Ovary (tissue), 7 donors: ENCODE measurements at regions not wholly inside any gene's neighbourhood (a gene's known extent, or its start where the extent isn't known, plus 50 kb on each side); places are given as distances from the start of the nearest gene placed in this dataset.

Experiments used
- DNase-seq, 5 donors: peaks; one replicate each; pipeline ENCODE4 v3.0.0-alpha.2; 2019 to 2020
- H3K27ac ChIP-seq, 2 donors: fragments of 200-600 bp; one replicate each; pipeline versions ENCODE4 v1.5.1 to v1.8.0; 2019 to 2022
- H3K27me3 ChIP-seq: fragments of 200-600 bp; one replicate; pipeline ENCODE4 v1.8.0; 2022
- H3K36me3 ChIP-seq: fragments of 200-600 bp; sonication (generic); one replicate; pipeline ENCODE4 v1.5.1; 2019
- H3K4me1 ChIP-seq: one replicate; pipeline ENCODE4 v1.8.1; 2013; ENCODE audit warnings: mild to moderate bottlenecking, moderate library complexity; ENCODE audit not compliant: insufficient read depth
- H3K4me3 ChIP-seq: fragments of 200-600 bp; sonication (generic); one replicate; pipeline ENCODE4 v1.5.1; 2017
- H3K9me3 ChIP-seq, 2 donors: fragments of 200-600 bp in 1 of 2; sonication (generic) in 1 of 2; one replicate each; pipeline versions ENCODE4 v1.5.1 to v1.8.1; 2013 to 2019; ENCODE audit warnings: mild to moderate bottlenecking in 1 of 2, moderate library complexity in 1 of 2
- EP300 ChIP-seq: sonication (generic); formaldehyde crosslinking; IDR thresholded peaks from one replicate; pipeline ENCODE4 v1.6.1; 2017; ENCODE audit warnings: antibody characterized with exemption
- POLR2A ChIP-seq: fragments of 450-650 bp; IDR thresholded peaks from one replicate; pipeline ENCODE4 v1.6.1; 2017; ENCODE audit warnings: antibody characterized with exemption, mild to moderate bottlenecking, moderate library complexity
- WGBS, 3 donors: extraction: QIAGEN DNeasy Blood & Tissue Kit in 1 of 3; methylation state at CpG; one replicate each; pipeline versions ENCODE4 v1.1.5 to v1.1.7; 2013 to 2017; 5-methylcytosine and 5-hydroxymethylcytosine counted together
- intact Hi-C, 4 donors: fragments of 100-400 bp; cut with DNase I; formaldehyde crosslinking; loops; one replicate each; pipeline versions ENCODE4 v1.11.0 to v1.15.1; 2022 to 2023
- TF ChIP-seq, protein P1 (sequence below), 3 donors: fragments of 450-650 bp in 2 of 3; fragments of 200-600 bp in 1 of 3; IDR thresholded peaks; one replicate each; pipeline versions ENCODE4 v1.5.1 to v1.8.0; 2016 to 2022; ENCODE audit warnings: antibody characterized with exemption in 3 of 3, mild to moderate bottlenecking in 1 of 3
- donor health status: DM: no; HTN: no; CAD: no; lungs with moderate emphysema.
- donor health status: DM: no; HTN: no; CAD: no.
- donor health status: Bipolar disorder and iron deficiency.
- donor health status: DM: no; HTN: no; CAD: no.
- donor health status: DM: yes; HTN: yes; CAD: no.

DNA sequence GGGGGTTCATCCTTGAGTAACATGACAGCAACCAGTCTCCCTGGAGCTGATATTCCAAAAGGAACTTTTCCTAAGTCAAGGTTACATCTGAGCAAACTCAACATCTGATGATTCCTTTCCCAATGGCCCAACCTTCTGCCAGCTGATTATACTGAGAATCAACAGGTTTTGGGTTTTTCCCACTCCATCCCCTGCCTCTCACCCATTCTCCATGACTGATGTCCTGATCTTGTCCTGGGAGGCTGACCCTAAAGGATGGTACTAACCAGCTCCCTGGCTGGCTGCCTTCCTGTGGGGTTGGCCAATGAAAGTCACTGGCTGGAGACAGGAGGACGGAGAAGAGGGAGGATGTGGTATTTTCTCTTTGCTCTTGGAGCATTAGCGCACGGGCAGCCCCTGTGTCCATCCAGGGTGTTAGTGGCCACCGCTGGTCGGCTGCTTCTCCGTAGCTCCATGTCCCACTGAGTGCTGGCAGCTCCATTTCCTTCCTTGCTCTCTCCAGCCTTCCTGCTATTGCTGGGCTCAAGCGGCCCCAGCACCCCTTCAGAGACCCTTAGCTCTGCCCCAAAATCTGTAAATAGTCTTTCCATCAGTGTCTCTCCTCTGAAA lies 306.2 kb upstream of the PITRM1 start:
- intact Hi-C loops = loop anchor here in 1 of 4 donors (10.0 kb wide), 1 partner anchor 786 kb away; no protein-coding TSS in a partner anchor
- 92 to 96% (median 95%) methylated on average over 7 of the region's 7 CpGs for WGBS, 3 donors
- TF ChIP-seq POLR2A = no peak
- TF ChIP-seq, protein P1, sequence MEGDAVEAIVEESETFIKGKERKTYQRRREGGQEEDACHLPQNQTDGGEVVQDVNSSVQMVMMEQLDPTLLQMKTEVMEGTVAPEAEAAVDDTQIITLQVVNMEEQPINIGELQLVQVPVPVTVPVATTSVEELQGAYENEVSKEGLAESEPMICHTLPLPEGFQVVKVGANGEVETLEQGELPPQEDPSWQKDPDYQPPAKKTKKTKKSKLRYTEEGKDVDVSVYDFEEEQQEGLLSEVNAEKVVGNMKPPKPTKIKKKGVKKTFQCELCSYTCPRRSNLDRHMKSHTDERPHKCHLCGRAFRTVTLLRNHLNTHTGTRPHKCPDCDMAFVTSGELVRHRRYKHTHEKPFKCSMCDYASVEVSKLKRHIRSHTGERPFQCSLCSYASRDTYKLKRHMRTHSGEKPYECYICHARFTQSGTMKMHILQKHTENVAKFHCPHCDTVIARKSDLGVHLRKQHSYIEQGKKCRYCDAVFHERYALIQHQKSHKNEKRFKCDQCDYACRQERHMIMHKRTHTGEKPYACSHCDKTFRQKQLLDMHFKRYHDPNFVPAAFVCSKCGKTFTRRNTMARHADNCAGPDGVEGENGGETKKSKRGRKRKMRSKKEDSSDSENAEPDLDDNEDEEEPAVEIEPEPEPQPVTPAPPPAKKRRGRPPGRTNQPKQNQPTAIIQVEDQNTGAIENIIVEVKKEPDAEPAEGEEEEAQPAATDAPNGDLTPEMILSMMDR (IDR thresholded peaks at IDR 0.05) = no peak
- TF ChIP-seq EP300 = no peak
- no peaks in the 10 kb centered on the region for H3K4me1 ChIP-seq
- no peak for DNase-seq
- no peaks in the 10 kb centered on the region for H3K27me3 ChIP-seq
- no peaks in the 10 kb centered on the region for H3K36me3 ChIP-seq
- H3K4me3 ChIP-seq = no peak overlapping the region
- no peaks in the 10 kb centered on the region for H3K9me3 ChIP-seq
- no peak overlapping the region for H3K27ac ChIP-seq

DNA sequence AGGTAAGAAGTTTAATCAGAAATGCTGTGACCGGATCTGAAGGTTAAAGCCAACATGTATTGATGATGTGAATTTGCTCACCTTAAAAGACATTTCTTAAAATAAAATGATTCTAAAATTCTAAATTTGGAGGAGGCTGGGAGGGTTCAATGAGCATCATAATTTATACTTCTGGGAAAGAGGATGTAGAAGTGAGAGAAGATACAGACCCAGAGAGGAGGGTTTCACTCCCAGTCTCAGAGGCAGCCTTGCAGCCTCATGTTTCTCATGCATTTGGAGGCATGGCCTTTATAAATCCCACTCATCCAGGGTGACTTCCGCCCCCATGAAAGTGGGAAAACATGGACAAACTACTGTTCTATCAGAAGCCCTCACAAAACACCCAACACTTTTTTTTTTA lies 305.6 kb upstream of the PITRM1 start:
- intact Hi-C loops = loop anchor here in 1 of 4 donors (10.0 kb wide), 1 partner anchor 787 kb away; no protein-coding TSS in a partner anchor
- Histone ChIP-seq H3K4me3 (no peak overlapping the region), H3K4me1 (no peaks in the 10 kb centered on the region), H3K27ac (no peak overlapping the region), H3K9me3 (no peaks in the 10 kb centered on the region), H3K36me3 (no peaks in the 10 kb centered on the region), H3K27me3 (no peaks in the 10 kb centered on the region)
- DNase-seq = no peak
- 92 to 96% (median 95%) methylated on average over 2 of the region's 2 CpGs for WGBS, 3 donors
- TF ChIP-seq POLR2A = no peak
- TF ChIP-seq EP300 = no peak
- TF ChIP-seq, protein P1 (IDR thresholded peaks at IDR 0.05) = no peak

DNA sequence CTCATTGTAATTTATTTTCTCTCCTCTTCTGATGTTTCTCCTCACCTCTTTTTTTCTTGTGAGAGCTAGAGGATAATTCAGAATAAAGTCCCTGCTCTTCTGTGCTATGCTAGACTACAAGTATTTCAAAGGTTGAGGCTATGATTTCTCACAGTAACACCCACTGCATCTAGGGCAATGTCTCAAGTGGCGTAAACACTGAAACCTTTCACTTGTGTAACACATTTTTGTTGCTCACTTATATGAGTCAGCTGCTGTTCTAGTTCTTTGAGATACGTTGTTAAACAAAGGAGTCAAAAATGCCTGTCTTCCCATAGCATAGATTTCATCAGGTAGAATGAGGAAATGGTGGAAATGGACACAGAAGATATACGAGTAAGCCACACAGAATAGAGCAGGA lies 305.1 kb upstream of the PITRM1 start:
- intact Hi-C loops = loop anchor here in 1 of 4 donors (10.0 kb wide), 1 partner anchor 787 kb away; no protein-coding TSS in a partner anchor
- TF ChIP-seq, protein P1 (IDR thresholded peaks at IDR 0.05) = no peak
- TF ChIP-seq EP300 (no peak), POLR2A (no peak)
- Histone ChIP-seq H3K27ac (no peak overlapping the region), H3K9me3 (no peaks in the 10 kb centered on the region), H3K4me3 (no peak overlapping the region), H3K36me3 (no peaks in the 10 kb centered on the region), H3K4me1 (no peaks in the 10 kb centered on the region), H3K27me3 (no peaks in the 10 kb centered on the region)
- WGBS, 3 donors = 51 to 62% (median 53%) methylated on average over 3 of the region's 3 CpGs
- no peak for DNase-seq

DNA sequence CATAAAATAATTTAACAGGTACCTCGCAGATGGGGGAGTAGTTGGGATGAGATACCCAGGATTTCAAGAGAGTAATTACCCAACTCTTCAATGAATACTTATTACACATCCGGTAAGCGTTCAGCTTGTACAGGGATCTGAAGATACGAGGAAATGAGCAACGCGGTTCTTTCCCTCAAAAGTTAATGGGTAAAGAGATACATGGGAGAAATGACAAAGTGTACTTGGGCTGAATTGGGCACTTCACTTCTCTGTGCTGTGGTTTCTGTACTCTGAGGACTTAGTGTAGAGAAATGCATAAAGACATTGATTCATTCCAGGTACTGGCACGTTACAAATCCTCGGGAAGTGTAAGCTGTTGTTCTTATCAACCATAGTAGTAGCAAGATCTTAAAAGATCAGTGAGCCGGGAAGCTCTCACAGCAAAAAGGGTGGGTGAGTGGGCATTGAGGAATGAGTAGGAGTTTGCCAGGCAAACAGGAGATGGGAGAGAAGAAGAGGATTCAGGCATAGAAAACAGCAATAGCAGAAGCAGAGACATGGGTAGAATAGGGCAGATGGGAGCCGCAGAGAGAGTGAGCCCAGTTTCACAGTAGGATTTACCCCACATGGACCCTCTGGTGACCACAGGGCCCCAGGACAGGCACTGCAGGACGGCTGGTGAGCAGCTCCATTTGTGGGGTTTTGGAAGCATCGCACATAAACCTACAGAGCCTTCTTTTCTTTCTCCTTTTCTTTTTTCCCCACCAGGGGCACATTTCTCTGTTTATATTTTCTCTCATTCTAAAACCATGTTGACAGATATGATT lies 304.3 kb upstream of the PITRM1 start:
- H3K4me1 ChIP-seq = peaks cover 4% of the 10 kb centered on the region
- no peaks in the 10 kb centered on the region for H3K9me3 ChIP-seq
- intact Hi-C loops = loop anchor here in 1 of 4 donors (10.0 kb wide), 1 partner anchor 788 kb away; no protein-coding TSS in a partner anchor
- DNase-seq = no peak
- H3K27ac ChIP-seq = no peak overlapping the region
- no peaks in the 10 kb centered on the region for H3K27me3 ChIP-seq
- WGBS, 3 donors = 87 to 90% (median 90%) methylated on average over 12 of the region's 12 CpGs
- H3K36me3 ChIP-seq = no peaks in the 10 kb centered on the region
- H3K4me3 ChIP-seq = no peak overlapping the region
- no peak for TF ChIP-seq POLR2A
- no peak for TF ChIP-seq EP300
- TF ChIP-seq, protein P1 (IDR thresholded peaks at IDR 0.05) = no peak
